Stimulated activated CD8-positive, alpha-beta memory T cell treated with anti-CD3 and anti-CD28 coated beads, Interleukin-2, amount 100 ng/mL, for 1 hour (primary cell): ENCODE measurements at regions not wholly inside any gene's neighbourhood (a gene's known extent, or its start where the extent isn't known, plus 50 kb on each side); places are given as distances from the start of the nearest gene placed in this dataset.
A peak's percentile ranks its signal among the peaks of the same experiment; 100 is the strongest.
"Not testable (repeated sequence)": the region's sequence is repeated elsewhere in the genome, so short reads cannot be mapped to it uniquely, and the experiment has no call there.

Source experiments
- DNase-seq, 2 donors: peaks; one replicate each; pipeline ENCODE4 v3.0.0-alpha.2; 2020; ENCODE audit warnings: low read depth in 2 of 2

DNA sequence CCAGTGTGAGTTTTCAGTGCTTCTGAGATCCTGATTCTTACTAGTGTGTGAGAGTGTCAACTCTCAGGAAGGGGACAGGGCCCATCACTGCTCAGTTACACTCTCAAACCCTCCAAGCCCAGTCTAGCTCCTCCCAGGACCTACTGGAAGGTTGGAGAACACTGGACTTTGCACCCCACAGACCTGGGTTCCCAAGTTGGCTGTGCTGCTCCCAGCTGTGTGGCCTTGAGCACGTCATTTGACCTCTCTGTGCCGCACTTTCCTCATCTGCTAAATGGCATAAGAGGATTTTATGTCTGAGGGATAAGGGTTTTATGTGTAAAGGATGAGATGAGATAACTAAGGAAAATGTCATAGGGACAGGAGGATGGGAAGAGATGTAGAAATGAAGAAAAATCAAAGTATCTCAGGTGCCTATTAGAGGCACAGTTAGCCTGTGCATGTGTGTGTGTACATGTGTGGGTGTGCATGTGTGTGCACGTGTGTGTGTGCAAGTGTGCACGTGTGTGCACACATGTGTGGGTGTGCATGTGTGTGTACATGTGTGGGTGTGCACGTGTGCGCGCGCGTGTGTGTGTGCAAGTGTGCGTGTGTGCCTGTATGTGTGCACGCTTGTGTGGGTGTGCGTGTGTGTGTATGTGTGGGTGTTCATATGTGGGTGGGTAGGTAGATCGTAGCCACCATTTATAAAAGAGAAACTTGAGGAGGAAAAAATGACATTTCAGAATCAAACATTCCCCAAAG, 108.0 kb upstream of the GRK3 start:
- not testable (repeated sequence) for DNase-seq

DNA sequence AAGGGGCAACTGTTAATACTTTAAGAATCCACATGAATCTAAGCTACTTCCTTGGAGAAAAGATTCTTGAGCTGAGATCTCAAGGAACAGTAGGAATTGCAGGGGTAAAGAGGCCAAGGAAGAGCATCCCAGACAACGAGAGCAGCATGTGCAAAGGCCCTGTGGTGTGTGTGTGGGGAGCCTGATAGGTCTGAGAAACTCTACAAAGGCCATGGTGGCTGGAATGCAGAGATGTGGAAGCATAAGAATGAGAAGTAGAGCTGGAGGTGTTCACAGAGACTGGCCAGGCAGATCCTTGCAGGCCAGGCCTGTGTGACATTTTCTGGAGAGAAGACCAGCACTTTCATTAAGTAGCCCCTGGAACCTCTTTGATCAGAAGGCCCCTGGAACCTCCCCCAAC, 105.8 kb upstream of the GRK3 start:
- not testable (repeated sequence) for DNase-seq

DNA sequence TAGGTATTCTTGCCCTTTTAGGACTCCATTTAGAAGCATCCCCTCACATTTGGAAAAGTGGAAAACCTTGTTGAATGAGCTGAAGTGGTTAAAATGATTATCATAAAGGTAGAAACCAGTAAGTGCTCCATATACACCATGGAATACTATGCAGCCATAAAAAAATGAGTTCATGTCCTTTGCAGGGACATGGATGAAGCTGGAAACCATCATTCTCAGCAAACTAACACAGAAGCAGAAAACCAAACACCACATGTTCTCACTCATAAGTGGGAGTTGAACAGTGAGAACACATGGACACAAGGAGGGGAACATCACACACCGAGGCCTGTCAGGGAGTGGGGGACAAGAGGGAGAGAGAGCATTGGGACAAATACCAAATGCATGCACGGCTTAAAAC, 103.8 kb upstream of the GRK3 start:
- DNase-seq, result not testable (repeated sequence)

DNA sequence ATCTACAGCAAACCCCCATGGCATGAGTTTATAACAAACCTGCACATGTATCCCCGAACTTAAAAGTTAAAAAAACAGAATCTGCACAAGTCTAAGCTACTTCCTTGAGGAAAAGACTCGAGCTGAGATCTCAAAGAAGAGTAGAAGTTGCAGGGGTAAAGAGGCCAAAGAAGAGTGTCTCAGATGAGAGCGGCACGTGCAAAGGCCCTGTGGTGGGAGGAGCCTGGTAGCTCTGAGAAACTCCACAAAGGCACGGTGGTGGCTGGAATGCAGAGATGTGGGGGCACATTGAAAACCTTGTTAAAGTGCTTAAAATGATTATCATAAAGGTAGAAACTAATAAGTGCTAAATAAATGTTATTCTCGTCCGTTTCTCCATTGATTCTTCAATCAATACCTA, 103.2 kb upstream of the GRK3 start:
- DNase-seq, result no peak

DNA sequence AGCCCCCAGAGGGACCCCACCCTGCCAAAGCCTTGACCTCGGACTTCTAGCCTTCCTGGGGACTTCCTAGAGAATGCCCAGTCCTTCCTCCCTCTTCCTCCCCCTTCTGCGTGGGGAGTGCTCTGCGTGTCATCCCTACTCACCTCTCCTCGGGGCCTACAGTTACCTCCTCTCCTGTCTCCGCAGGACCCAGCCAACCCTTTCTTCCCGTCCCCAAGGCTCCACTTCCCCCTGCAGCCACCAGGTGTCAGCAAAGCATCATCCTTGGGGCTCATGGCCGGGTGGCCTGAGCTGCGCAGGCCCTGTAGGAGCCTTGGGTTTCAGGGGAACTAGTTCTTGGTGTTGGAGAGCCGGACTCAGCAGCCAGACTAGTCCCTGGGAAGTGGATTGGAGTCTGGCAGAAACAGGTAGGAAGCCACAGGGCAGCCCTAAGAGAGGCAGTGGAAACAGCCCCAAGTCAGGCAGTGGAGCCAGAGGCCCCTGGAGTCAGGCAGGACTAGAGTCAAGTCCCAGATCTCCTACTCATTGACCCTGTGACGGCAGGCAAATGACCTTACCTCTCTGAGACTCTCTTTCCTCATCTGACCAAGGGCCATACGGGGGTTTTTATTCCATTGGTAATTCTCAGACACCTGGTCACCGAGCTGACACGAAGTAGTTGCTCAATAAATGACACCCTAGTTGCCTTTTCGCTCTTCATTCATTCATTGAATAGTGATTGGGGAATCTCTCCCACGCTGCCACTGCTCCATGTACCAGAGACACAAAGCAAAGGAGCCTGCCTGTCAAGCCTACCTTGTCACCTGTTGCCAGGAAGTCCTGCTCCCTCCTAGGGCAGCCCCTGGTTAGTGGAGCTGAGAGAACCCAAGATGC, 101.8 kb upstream of the GRK3 start:
- DNase-seq, result peak; percentile 41 to 51

DNA sequence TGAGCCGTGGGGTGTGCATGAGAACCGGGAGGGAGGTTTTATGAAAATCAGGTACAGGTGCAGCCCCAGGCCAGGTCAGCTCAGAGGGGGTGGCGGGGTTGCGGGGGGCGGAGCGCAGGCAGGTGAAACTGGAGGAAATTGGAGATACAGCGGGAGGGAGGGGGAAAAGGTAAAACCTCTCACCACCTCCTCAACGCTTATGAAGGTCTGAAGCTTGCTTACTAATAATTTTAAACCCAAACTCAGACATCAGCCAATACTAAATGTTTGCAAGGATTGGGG, 101.2 kb upstream of the GRK3 start:
- not testable (repeated sequence) for DNase-seq

DNA sequence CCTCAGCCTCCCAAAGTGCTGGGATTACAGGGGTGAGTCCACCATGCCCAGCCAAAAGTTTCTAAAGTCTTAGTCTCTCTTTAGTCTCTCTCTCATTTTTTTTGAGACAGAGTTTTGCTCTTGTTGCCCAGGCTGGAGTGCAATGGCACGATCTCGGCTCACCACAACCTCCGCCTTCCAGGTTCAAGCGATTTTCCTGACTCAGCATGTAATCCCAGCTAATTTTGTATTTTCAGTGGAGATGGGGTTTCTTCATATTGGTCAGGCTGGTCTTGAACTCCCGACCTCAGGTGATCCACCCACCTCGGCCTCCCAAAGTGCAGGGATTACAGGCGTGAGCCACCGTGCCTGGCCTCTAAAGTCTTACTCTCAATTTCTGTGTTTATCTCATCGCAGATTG, 100.1 kb upstream of the GRK3 start:
- not testable (repeated sequence) for DNase-seq

DNA sequence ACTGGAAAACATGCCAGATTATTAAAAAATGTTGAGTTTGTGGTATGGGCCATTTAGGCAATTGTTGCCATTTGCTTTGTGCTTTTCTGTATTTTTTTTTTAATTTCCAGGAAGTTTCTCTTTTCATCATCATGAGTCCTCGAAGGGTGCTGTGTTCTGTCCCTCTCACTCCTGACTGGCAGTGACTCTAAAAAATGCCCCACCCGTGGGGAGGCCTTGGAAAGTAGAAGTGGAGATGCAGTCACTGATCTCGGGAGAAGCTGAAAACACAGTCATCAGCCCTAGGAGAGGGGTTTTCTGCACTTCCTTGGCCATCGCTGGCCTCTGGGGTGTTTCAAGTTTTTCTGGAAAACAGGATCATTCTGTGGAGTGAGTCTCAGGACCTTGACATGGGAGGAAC, 98.5 kb upstream of the GRK3 start:
- no peak for DNase-seq

DNA sequence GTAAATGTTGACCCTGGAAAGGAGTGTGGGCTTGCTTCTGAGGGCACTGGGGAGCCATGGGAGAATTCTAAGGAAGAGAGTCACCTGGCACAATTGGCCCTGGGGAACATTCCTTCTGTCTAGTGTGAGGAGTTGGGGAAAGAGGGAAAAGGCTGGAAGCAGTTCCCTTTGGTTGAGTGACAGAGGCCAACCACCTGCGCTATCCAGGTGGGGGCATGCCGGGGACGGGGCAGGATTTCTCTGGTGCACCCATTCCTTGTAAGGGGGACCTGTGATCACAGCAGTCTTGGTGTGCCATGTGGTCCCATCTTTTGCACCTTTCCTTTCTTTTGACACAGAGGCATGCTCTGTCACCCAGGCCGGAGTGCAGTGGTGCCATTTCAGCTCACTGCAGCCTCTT, 92.1 kb upstream of the GRK3 start:
- no peak for DNase-seq

DNA sequence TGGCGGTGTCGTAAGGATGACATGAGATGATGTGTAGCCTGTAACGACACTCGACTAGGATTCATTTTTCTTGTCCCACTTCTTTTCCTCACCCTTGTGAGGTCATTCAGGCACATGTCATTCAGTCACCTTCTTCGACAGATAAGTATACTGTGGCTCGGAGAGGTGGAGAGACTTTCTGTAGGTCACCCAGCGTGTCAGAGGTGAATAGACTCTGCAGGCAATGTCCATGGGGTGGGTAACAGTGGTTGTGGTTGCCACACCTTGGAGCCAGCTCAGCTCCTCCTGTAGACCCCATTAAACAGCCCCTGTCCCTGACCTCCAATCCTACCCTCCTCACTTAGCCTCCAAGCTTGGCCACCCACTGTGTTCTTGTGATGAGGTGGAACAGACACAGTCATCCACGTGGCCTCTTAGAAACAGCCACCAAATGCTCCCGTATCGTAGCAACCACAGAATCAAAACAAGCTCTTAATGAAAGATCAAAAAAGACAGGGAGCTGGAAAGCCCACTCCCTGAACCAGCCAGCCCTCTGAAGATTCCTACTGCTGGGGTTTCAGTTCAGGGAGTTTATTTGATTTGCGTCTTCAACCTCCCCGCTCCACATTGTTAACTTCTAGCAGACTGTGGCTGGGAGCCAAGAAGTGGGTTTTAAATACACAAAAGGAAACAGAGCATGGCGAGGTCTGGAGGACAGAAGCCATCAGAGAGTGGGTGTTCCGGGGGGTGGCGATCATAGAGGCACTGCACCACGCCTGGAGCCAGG, 89.0 kb upstream of the GRK3 start:
- no peak for DNase-seq

DNA sequence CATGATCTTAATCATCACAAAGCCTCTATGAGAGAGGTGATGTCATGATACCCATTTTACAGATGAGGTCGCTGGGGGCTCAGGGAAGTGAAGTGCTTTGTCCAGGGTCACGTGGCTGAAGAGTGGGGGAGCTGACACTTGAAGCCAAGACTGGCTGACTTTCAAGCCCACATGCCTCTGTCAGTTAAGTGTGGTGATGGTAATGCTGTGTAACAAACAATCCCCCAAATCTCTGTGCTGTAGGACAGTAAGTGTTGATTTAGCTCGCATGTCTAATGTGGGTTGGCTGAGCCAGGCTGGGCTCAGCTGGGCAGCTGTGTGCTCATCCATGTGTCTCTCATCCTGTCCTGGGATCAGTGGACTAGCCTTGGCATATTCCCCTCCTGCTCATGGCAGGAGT, 87.1 kb upstream of the GRK3 start:
- DNase-seq, result no peak

DNA sequence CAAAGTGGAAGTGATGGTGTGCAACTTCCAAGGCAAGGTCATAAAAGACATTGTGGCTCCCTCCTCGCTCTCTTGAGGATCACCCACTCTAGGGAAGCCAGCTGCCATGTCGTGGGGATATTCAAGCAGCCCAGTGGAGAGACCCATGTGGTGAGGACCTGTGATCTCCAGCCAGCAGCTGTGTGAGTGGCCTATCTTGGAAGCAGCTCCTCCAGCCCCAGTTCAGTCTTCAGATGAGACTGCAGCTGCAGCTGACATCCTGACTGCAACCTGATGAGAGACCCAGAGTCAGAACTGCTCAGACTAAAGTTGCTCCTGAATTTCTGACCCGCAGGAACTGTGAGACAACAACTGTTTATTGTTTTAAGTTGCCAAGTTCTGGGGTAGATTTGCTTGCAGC, 86.4 kb upstream of the GRK3 start:
- DNase-seq, result no peak

DNA sequence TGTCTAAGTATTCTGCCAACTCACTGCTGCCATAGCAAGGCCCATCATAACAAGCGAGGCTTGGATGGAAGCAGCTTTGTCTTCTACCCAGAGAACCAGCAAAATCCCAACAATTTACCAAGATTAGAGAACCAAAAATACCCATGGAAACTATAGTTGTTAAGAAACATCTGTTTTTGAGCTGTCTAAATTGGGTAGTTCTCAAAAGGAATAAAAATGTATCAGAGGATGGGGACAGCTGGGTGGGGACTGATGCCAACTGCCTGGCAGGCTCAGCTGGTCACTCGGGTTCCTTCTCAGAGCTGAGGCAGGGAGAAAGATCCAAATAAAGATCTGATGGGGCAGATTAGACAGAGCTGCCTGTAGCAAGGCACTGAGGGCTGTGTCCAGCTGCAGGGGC, 85.9 kb upstream of the GRK3 start:
- no peak for DNase-seq

DNA sequence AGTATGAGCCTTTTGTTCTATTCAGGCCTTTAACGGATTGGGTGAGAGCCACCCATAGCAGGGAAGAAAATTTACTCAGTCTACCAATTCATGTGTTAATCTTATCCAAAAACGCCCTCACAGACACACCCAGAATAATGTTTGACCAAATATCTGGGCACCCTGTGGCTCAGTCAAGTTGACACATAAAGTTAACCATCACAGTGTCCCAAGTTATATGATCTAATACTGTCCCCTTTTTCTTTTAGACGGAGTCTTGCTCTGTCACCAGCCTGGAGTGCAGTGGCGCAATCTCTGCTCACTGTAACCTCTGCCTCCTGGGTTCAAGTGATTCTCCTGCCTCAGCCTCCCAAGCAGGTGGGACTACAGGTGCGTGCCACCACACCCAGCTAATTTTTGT, 83.6 kb upstream of the GRK3 start:
- not testable (repeated sequence) for DNase-seq

DNA sequence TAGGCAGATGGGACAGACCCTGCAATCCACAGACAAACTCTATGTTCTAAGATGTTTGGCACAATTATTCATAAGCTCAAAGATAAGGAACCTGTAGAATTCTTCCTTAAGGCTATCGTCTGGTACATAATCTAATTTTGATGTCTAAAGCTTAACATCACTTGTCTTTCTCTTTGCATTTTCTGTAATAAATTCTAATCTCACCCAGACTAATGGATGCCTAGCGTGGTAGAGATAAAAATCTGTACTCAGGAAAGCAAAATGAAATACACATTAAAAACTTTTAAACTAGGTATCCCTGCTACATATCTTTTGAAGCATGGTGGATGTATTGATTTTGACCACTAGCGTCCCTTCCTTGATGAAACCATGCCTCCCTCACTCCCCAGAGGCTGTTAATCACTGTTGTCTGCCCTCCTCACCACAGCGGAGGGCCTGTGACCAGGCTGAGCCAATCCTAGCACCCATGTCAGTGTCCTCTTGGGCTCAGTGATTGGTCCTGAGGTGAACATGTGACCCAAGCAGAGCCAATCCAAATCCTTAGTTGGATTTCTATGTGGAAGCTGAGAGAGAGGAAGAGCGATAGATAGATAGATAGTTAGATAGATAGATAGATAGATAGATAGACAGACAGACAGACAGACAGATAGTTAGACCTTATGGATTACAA, 82.2 kb upstream of the GRK3 start:
- no peak for DNase-seq

DNA sequence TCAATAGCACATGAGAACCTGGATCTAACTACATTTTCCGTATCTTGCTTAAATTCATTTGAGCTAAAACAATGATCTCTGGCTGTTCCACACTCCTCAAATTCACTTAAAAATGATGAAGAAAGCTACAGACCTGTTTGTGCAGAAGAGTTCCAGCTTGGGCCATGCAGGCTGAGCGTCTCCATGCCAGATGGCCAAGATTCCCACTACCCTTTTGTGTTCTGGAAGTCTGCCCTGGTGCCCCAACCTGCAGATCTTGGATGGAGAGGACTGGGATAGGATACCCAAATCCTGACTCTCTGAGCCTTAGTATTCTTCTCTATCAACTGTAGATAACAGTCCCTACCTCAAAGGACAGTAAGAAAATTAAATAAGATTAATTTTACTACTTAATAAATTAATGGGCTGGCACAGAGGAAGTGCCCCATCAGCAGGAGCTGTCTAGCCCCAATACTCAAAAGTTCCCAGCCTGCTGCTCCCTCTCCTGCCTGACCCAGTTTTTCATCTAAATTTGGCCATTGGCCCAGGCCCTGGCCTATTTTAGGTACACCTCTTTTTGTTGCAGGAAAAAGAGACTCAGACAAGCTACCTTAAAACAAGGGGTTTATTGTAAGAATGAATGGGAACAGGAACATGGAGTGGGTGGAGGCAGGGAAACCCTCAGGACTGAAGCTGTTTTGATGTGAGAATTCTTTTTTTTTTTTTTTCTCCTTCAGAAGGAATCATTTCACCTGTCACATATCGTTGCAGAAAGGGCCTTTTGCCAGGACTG, 81.4 kb upstream of the GRK3 start:
- no peak for DNase-seq

DNA sequence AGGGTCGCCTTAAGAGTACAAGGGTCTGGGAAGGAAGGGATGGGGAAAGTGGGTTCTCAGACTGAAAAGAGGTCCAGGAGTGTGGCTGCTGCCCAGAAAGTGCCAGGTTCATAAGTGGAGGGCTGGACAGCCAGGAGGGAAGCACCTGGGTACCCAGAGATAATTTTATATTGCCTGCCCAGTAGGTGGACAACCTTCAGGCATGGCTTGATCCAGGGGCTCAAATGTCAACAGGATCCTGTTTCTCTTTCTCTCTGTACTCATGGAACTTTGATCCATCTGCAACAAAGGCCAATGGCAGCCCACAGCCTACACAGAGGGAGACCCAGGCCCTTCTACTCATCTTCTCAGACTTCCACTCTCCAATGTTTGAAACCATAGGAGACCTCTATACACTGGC, 80.5 kb upstream of the GRK3 start:
- DNase-seq, result no peak

DNA sequence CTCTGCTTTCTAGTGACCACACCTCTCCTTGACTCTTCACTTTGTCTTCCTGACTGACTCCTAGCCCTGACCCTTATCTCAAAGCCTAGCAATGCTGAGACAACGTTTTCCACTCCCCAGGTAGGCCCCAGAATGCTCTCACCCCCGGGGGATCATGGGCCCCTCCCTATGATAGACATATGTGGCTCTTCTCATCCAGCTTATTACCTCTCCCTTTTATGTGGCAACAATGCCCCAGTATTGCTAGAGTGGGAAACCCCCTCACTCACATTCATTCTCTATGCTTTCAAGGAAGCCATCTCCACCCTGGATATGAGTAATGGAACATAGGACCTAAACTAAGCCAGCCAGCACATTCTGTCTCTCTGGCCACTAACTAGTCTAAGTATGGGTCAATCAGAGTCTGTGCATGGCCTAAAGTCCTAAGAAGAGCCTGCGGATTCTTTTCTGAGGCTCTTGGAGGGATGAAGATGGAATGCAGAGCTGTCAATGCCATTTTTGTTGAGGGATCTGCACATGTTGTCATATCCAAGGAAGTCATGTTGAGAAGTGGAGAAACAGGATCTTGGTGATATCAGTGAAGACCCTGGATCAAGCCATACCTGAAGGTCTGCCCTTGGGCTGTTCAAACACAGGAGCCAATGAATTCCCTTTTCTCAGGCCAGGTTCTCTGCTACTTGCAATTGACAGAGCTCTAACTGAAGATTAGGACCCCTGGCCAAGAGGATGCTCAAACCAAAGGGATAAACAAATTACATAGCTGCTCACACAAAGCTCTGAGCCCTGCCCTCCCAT, 79.8 kb upstream of the GRK3 start:
- no peak for DNase-seq

DNA sequence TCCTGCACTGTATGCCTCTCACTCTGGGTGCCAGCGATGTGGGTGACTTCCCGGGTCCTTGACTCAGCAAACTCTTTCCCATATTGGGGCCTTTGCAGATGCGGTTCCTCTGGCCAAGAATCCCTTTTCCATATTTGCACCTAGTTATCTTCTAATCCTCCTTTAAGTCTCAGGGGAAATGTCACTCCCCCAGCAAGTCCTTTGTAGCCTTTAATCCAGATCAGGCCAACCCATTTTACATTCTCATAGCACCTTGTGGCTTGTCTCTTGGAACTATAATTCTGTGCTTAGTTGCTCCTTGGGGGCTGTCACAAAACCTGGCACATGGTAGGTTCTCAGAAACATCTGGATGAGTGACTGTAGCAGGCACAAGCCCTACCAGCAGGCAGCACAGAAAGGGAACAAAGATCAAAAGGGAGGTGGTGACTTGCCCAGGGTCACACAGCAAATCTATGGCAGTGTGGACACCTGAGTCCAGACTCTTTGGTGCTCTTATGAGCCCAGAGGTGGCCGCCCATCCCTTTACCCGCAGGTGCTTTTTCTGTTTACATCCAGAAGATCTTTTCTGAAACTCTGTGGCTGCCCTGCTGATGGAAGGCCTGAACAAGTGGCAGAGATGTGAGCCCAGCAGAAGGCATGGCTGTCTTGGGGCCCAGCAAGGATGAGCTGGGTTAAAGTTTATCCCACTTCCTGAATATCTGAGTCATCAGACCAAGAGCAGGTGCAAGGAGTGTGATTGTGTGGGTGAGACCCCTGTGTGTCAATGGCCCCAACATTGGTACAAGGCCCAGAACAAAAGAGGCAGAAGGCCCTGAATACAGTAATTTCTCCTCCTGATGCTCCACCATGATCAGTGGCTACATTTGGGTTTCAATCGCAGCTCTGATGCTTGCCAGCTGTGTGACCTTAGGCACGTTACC, 78.6 kb upstream of the GRK3 start:
- DNase-seq, result no peak
